ENCODE measurements at regions not wholly inside any gene's neighbourhood (a gene's known extent, or its start where the extent isn't known, plus 50 kb on each side); places are given as distances from the start of the nearest gene placed in this dataset.
"Not testable (repeated sequence)": the region's sequence is repeated elsewhere in the genome, so short reads cannot be mapped to it uniquely, and the experiment has no call there.

DNA sequence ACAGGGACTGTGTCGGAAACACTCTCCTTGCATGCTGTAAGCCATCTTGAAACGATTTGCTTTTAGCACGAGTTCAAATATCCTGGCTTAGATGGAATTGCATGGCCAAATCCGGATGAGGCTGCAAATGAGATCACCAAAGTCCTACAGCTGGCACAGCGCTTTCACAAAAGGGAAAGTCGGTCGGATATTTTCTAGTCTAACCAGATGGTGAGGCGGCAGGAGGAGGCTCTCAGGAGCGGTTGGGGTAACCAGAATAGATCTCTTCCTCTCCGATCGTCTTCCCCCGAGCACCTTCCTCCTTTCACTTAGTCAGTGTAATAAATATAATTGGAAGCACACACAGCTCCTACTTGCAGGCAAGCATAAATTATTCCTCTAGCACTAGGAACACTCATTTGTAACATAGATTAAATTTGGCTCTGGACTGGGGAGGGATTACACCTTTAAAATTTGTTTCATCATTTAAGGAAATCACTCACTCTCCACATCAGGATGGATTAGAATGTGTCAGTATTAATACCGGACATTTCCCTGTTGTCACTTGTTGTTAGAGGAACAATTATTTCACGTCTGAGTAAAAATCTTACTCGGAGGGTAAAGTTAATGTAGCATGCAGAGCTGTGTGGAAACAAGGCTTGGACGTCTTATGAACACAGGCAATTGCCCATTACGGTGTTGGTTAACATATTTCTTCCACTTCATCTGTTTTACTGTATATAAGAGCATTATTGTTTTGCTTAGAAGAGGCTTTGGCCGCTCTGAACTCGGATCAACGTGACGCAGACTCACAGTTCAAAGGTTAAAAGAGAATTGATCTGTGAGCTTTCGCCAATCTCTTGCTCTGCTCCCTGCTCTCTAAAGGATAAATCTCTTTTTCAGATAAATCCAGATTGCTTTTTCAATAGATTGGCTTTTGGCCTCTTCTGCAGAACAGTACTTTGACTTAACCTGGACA, 857.9 kb downstream of the TYW1 start:
- DNase-seq = no peak

DNA sequence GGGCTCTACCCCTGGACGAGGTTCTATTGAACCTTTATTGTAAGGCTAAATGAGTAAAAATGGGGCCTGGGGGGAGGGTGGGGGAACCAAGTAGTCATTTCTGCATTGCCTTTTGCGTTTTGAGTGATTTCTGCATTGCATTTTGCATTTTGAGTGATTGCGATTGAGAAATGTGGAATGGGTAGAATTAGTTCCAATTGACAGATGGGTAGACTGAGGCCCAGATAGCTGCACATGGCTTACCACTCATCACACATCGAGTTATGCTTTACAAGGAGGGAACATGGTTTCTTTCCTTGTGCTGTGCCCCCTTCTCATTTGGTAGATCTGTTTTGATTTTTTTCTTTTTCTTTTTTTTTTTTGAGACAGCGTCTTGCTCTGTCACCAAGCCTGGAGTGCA, 858.7 kb downstream of the TYW1 start:
- DNase-seq = no peak

DNA sequence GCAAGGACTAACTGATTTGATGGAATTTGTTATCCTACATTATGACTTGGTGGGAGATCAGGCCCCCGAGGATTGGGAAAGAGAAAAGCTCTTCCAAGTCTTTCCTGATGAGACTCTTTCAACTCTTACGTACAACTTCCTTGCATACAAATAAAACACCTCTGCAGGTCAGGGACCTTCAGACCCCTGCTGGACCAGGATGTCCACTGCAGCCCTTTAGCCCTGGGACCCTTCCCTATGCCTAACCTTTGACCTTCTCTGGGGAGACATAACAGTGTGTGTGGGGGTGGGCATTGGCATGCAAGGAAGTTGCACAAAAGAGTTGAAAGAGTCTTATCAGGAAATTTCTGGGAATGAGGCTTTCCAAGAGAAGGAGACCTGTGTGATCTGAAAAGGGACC, 859.4 kb downstream of the TYW1 start:
- no peak for DNase-seq

DNA sequence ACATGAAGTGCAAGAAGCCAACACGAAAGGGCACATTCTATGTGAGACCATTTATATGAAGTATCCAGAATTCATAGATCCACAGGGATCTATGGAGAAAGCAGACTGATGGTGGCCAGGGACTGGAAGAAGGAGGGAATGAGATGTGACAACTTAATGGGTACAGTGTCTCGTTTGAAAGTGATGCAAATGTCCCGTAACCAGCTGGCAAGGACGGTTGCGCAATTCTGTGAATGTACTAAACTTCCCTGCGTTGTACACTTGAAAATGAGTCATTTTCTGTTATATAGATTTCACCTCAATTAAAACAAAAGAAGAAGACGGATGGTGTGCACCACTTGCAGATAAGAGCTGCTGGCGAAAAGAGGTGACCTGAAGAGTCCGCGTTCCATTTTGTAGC, 861.1 kb downstream of the TYW1 start:
- DNase-seq = no peak

DNA sequence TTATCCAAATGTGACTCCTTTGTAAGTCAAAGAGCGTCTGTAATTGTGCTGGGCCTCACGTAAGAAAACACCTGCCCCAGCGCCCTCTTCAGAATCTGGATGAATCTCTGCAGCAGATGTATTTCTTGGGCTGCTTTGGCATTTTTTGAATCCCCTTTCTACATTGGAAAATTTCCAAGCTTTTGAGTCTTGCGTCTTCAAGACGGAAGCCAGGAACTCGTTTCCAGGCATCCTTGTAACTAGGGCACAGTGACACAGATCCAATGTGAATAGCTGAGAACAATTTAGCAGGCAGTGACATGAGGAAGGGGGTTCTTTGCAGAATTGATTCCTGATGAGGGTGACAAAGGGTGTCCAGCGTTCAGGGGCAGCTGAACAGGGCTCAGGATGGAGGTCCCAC, 862.3 kb downstream of the TYW1 start:
- no peak for DNase-seq

DNA sequence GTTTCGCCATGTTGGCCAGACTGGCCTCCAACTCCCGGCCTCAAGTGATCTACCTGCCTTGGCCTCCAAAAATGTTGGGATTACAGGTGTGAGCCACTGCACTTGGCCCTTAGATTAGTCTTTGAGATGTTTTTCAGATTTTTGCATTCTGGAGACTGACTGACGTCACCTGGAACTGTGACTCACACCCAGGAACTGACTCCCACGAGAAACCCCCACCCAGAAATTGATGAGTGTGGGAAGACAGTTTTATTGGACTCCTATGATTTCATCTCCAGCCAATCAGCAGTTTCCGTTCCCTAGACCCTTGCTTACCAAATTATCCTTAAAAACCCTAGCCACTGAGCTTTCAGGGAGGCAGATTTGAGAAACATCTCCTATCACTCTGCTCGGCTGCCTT, 867.3 kb downstream of the TYW1 start:
- no peak for DNase-seq

DNA sequence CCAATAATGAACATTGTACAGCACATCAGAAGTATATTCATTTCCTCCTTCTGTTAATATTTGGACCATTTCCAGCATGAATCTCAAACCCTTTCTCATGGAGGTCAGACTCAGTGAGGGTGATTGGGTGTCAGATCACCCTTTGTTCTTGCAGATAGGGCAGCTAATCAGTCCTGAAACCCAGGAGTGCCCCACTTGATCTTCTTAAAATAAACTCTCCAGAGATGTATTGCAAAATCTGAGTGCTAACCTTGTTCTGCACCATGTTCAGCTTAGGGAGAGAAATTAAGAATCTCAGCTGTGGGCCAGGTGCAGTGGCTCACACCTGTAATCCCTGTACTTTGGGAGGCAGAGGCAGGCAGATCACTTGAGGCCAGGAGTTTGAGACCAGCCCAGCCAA, 869.4 kb downstream of the TYW1 start:
- no peak for DNase-seq

DNA sequence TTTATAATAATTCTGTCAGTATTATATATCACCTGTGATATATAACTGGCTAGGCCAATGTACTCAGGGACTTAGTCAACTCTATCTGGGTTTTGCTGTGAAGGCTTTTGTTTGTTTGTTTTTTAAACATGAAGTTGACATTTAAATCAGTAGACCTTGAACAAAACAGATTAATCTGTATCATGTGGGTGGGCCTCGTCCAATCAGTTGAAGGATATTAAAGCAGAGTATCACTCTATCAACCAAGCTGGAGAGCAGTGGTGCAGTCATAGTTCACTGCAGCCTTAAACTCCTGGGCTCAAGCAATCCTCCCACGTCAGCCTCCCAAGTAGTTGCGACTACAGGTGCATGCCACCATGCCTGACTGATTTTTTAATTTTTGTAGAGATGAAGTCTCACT, 870.2 kb downstream of the TYW1 start:
- DNase-seq = no peak

DNA sequence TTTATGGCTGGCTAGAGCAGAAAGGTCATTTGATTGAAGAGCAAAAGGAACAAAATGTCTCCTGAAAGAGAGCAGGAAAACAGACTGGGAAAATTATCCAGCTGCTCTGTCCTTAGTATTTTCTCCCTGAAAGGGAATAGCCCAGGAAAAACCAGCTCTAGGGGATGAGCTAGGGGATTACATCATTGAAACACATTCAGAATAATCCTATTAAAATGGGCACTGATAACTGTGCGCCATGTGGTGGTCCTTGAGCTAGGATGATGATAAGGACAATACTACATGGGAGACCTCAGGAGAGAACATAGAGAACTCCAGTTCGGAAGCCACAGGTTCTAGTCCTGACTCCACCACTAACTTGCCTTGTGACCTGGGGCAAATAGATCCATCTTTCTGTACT, 873.8 kb downstream of the TYW1 start:
- no peak for DNase-seq

DNA sequence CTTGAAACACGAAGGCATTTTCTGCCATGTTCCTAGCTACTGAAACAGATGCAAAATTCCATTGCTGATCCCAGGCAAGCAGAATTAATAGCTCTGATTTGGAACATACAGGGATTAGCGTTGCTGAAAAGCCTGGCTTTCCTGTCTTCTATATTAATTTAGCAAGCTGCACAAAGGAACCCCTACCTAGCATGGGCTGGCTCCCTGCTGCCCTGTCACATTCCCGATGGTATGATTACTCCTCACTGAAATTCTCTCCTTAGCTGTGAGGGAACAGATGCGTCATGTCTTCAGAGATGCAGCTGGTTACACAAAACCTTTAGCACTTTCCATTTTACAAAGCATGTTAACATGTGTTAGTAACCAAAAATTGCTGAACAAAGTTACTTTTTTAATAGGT, 878.9 kb downstream of the TYW1 start:
- DNase-seq = no peak

DNA sequence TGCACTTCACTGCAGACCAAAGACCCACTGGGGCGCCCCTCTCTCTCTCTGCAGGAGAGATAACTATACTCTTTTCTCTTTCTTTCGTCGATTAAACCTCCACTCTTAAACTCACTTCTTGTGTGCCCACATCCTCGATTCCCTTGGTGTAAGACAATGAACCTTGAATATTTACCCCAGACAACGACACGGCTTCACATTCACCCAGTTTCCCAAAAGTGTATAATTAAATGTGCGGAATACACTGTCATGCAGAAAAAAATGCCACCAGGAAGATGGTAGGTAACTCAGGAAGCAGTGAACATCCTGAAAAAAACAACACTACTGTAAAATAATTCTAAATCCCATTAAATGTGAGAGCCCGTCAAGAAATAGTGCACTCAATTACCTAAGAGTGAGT, 882.2 kb downstream of the TYW1 start:
- no peak for DNase-seq

DNA sequence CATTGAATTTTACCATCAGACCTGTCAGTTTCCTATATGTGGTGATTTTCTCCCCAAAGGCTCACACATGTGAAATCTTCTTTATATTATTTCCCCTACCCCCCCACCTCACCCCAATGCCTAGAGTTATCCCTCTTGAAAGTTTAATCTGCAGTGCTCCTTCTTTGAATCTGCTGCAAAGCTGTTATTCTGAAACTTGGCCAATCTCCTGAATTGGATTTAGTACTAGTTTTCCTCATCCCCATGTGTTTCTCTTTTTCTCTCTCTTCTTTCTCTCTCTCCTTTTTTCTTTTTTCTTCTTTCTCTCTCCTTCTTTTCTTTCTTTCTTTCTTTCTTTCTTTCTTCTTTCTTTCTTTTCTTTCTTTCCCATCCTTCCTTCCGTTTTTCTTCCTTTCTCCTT, 886.2 kb downstream of the TYW1 start:
- DNase-seq = no peak

DNA sequence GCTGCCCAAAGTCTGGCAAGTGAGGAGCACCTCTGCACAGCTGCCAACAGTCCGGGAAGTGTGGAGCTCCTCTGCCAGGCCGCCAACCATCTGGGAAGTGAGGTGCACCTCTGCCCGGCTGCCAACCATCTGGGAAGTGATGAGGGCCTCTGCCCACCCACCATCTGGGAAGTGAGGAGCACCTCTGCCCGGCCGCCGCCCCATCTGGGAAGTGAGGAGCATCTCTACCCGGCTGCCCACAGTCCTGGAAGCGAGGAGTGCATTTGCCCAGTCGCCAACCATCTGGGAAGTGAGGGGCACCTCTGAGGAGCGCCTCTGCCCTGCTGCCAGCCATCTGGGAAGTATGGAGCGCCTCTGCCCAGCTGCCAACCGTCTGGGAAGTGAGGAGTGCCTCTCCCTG, 893.7 kb downstream of the TYW1 start:
- no peak for DNase-seq

DNA sequence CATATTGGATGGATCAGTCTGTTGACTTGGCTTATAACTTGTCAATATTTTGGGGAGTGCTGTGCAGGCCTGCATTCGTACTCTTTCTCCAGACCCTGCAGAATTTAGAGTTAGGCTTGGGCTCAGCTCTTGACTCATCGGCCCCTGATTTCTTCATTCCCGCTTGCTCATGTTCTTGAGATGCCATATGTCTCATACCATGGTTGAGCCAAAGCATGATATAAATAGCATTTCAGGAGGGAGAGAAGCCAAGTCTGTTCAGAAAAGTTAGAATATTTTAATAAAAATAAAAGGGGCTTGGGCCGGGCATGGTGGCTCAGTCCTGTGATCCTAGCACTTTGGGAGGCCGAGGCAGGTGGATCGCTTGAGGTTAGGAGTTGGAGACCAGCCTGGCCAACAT, 898.1 kb downstream of the TYW1 start:
- DNase-seq = no peak

DNA sequence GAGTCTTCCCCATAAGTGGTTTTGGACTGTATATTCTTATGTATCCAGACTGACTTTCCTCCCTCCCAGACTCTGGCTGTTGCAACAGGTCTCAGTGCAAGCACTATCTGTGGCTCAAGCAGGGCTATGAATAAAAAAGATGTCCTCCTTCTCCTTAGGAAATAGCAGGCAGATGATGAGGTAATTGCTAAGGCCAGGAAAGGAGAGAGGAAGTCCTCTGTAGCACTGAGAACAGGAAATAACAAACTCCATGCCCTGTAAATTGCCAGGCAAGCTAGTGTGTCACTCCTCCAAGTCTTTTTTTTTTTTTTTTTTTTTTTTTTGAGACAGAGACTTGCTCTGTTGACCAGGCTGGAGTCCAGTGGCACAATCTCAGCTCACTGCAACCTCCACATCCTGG, 900.1 kb downstream of the TYW1 start:
- DNase-seq = no peak

DNA sequence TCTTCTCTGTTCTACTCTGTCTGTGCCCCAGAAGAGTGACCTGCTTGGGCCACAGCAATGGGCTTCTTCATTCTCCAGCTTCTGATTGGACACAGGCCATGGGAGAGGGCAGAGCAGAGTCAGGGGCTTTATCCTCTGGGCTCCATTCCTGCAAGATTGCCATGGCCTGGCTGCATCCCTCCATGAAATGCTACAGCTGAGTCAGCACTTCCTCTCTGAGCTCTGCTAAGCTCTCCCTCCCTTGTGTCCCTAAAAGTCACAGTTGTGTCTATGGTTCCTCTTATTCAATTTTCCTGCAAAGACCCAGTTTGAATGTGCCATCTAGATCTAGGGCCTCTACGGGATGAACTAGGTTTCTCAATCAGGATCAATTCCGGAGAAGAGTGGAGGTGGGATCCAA, 903.8 kb downstream of the TYW1 start:
- DNase-seq = no peak

DNA sequence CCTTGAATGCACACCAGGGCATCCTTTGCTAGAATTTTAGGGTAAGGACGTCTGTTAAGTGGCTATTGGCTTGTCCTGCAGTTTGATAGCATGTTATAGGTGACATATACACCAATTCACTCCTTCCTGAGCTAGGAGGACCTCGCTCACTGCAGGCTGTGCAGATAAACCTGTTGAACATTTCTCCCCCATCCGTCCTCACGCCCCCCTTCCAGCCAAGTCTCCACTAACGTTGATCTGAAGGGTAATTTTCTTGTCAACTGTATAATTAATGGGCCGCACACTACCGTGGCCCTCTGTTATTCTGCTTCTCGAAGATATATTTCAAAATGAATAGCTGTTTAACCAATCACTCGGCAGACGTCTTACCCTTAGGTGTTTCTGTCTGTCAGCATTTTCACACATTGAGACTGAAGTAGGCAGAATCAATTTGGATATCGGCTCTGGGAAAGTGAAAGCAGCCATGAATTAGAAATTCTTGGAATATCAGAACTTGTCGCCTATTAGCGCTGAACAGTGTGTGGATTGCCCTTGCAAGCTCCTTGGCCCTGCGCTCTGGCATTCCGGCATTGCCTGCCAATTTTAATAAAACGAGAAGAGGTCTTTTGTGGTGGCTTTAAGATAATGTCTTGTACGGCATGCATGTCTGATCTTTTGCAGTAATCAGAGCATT, 905.3 kb downstream of the TYW1 start:
- DNase-seq = no peak

DNA sequence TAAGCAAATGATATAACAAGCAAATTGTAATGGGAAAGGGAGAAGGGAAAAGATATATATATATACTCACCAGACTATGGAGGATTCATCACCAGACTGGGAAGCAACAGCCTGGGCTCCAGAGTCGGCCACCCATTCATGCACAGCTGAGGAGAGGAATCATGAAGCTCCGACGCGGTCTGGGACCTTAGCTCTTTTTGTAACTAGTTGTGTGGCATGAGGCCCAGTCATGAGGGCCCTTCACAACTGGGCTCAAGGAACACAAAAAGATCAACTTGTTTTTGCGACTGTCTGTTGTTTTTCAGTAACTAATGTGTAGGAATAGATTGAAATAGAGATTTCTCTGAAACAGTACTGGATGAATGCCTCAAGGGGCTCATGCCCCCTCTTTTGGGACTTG, 911.2 kb downstream of the TYW1 start:
- no peak for DNase-seq

DNA sequence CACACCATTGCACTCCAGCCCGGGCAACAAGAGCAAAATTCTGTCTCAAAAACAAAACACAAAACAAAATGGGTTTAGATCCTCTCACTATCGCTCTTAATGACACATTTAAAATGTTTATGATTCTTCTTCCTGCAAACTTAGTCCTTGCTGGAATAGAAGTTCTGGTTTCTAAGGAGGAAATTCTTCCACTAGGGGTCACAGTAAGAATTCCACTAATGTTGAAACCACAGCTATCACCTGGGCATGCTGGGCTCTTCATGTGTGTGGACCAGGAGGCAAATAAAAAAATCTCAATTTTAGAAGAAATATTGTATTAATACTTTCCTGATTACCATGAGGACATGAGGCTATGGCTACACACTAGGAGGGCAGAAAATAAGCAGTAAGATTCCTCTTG, 915.8 kb downstream of the TYW1 start:
- DNase-seq = no peak

DNA sequence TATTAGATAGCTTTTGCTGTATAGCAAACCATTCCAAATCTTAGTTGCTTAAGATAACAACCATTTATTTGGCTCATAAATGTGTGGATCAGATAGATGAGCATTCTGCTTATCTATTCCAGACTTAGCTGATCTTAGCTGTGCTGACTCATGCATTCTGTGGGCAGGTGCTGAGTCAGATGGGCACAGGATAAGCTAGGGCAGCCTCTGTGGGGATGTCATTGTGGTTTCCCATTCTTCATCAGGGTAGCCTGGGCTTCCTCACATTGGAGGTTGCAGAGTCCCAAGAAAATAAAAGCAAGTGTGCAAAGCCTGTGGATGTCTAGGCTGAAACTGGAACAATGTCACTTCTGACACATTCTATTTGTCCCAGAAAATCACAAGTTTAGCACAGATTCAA, 917.0 kb downstream of the TYW1 start:
- DNase-seq = no peak

DNA sequence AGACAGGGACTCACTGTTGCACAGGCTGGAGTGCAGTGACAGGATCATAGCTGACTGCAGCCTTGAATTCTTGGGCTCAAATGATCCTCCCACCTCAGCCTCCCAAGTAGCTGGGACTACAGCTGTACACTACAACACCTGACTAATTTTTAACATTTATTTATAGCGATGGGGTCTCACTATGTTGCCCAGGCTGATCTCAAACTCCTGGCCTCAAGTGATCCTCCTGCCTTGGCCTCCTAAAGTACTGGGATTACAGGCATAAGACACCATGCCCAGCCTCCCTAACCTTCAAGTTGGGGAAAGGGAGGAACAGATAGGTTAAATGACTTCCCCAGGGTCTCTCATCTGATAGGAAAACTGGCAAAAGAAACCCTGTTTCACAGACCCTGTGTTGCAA, 919.5 kb downstream of the TYW1 start:
- DNase-seq = not testable (repeated sequence)

DNA sequence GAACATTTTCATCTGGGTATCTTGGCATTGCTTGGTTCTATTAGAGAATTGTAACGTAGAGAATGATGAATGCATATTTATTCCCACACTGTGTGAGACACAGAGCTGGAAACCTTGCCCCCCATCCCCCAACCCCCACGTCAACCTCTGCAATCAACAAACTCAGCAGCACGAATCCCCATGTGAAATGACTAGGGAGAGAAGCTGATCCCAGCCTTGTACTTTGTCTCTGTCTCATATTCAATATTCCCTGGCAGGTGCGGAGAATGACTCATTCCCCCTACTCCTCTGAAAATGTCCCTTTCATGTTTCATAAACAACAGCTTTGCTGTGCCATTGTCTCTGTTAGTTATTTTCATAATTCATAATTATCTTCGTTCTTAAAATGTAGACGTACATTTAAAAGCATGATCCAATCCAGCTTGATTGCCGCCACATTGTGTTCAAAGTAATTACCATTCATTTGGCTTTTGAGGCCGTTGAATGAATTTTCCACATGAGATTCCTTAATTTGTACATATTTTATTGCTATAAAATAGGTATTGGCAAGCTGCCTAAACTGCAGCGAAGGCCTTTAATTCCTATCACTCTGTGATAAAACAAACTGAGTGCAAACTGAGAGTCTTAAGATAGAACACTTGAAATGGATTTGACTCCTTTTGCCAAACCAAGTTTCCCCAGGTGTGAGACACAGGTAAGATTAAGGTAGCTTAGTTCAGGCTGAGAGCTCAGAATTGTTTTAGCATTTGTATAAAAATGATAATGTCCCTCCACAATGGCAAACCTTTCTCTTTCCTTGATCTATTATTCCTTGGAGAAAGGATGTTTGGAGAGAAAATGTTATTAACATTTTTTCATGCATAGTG, 920.2 kb downstream of the TYW1 start:
- no peak for DNase-seq

DNA sequence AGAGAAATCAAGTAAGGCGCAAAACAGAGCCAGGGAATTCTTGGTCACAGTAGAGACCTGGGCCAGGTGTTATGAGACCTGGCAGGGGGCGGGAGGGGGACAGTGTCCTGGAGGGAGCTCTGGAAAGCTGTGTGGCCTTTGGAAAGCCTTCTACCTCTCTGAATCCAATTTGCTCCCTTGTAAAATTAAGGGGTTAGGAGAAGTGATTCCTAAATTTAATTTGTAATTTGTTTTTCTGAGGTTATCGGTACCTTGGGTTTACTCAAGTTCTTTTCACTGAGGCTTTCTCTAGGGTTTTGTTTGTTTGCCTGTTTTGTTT, 920.8 kb downstream of the TYW1 start:
- no peak for DNase-seq

DNA sequence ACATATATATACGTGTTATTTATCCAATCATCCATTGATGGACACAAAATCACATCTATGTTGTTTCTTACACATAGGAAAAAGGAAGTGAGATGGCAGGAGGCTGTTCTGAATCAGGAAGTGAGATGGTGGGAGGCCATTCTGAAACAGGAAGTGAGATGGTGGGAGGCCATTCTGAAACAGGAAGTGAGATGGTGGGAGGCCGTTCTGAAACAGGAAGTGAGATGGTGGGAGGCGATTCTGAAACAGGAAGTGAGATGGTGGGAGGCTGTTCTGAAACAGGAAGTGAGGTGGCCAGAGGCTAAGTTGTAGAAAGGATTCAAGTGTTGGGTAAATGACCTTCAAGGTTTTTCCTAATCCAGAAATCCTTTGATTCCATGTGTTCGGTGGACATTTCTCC, 921.5 kb downstream of the TYW1 start:
- DNase-seq = peak; percentile 1 to 34
